Testis (tissue), 2 donors: ENCODE measurements at regions not wholly inside any gene's neighbourhood (a gene's known extent, or its start where the extent isn't known, plus 50 kb on each side); places are given as distances from the start of the nearest gene placed in this dataset.

Experiments
- CTCF ChIP-seq, 3 experiments: fragments of 450-650 bp in 2 of 3; fragments of 200-600 bp in 1 of 3; sonication (generic) in 1 of 3; IDR thresholded peaks; one replicate each; pipeline ENCODE4 v1.5.1; 2016 to 2019; ENCODE audit warnings: antibody characterized with exemption in 3 of 3, mild to moderate bottlenecking in 2 of 3, moderate library complexity in 1 of 3
- POLR2A ChIP-seq: fragments of 450-650 bp; IDR thresholded peaks from one replicate; pipeline ENCODE4 v1.6.1; 2017; ENCODE audit warnings: antibody characterized with exemption, mild to moderate bottlenecking, moderate library complexity

DNA sequence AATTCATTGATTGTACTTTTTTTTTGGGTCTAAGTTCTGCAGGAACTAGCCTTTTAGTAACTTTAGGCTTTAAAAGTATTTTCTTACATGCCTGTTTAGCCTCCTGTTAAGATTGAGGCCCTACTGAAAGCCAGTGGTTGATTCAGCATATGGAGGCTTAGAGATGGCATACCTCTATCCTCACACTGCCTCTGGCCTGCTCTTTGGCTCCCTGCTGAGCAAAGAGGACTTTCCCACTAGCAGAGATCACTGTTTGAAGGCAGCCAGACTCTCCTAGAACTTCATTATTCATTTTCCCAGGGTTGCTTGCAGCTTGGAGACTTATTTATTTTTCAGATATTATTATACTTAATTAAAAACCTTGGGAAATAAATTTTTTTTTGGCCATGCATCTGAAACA, 405.6 kb upstream of the MEX3C start:
- no peak for TF ChIP-seq POLR2A
- TF ChIP-seq CTCF (IDR thresholded peaks at IDR 0.05): no peak
